ENCODE measurements at regions not wholly inside any gene's neighbourhood (a gene's known extent, or its start where the extent isn't known, plus 50 kb on each side); places are given as distances from the start of the nearest gene placed in this dataset.
"Not testable (repeated sequence)": the region's sequence is repeated elsewhere in the genome, so short reads cannot be mapped to it uniquely, and the experiment has no call there.

GRCh38 chr6:84912472-84913322, 148.3 kb upstream of the TBX18 start:
- DNase-seq, result no peak

- DNase-seq, result no peak
Observed at GRCh38 chr6:84910906-84911607, 146.7 kb upstream of the TBX18 start.

- DNase-seq, result no peak
Observed at GRCh38 chr6:84908304-84908904, 144.0 kb upstream of the TBX18 start.

- DNase-seq, result no peak
Observed at GRCh38 chr6:84906514-84906913, 142.1 kb upstream of the TBX18 start.

- no peak for DNase-seq
Observed at GRCh38 chr6:84905823-84906222, 141.4 kb upstream of the TBX18 start.

GRCh38 chr6:84902354-84902928, 138.0 kb upstream of the TBX18 start:
- DNase-seq, result no peak

- DNase-seq, result no peak
Observed at GRCh38 chr6:84897988-84898594, 133.7 kb upstream of the TBX18 start.

GRCh38 chr6:84897011-84897410, 132.6 kb upstream of the TBX18 start:
- DNase-seq, result no peak

GRCh38 chr6:84892671-84893070, 128.3 kb upstream of the TBX18 start:
- no peak for DNase-seq

GRCh38 chr6:84882768-84883766, 118.7 kb upstream of the TBX18 start:
- DNase-seq, result no peak

GRCh38 chr6:84879385-84879784, 115.0 kb upstream of the TBX18 start:
- not testable (repeated sequence) for DNase-seq

- no peak for DNase-seq
Observed at GRCh38 chr6:84877515-84878210, 113.3 kb upstream of the TBX18 start.

- no peak for DNase-seq
Observed at GRCh38 chr6:84876723-84877514, 112.5 kb upstream of the TBX18 start.

GRCh38 chr6:84872996-84873723, 108.8 kb upstream of the TBX18 start:
- DNase-seq, result no peak

GRCh38 chr6:84871925-84872324, 107.5 kb upstream of the TBX18 start:
- DNase-seq, result no peak

GRCh38 chr6:84870672-84871071, 106.3 kb upstream of the TBX18 start:
- no peak for DNase-seq

GRCh38 chr6:84868149-84868548, 103.8 kb upstream of the TBX18 start:
- no peak for DNase-seq

- no peak for DNase-seq
Observed at GRCh38 chr6:84867521-84867920, 103.1 kb upstream of the TBX18 start.

GRCh38 chr6:84866715-84867114, 102.3 kb upstream of the TBX18 start:
- no peak for DNase-seq

GRCh38 chr6:84865372-84865771, 101.0 kb upstream of the TBX18 start:
- not testable (repeated sequence) for DNase-seq

All from CD4-positive, alpha-beta T cell treated with Interleukin-10 for 1 hour (primary cell).